Psoas muscle (tissue), 7 donors: ENCODE measurements at regions not wholly inside any gene's neighbourhood (a gene's known extent, or its start where the extent isn't known, plus 50 kb on each side); places are given as distances from the start of the nearest gene placed in this dataset.

Source experiments
- ATAC-seq, 4 donors: fragments of 200-7000 bp; cut with Tn5 transposase; one replicate each; pipeline ENCODE4 v1.9.1; 2020; ENCODE audit warnings: moderate library complexity in 3 of 4, mild to moderate bottlenecking in 2 of 4
- DNase-seq, 2 donors: peaks; one replicate each; pipeline ENCODE4 v3.0.0-alpha.2; 2020
- H3K27ac ChIP-seq: fragments of 200-600 bp; one replicate; pipeline ENCODE4 v1.8.0; 2022
- H3K27me3 ChIP-seq, 3 donors: fragments of 200-600 bp in 1 of 3; one replicate each; pipeline versions ENCODE4 v1.6.1 to v1.8.0; 2013 to 2022; ENCODE audit warnings: low read length in 2 of 3, mild to moderate bottlenecking in 2 of 3, moderate library complexity in 1 of 3; ENCODE audit not compliant: insufficient read depth in 3 of 3
- H3K36me3 ChIP-seq, 2 donors: fragments of 200-600 bp in 1 of 2; one replicate each; pipeline versions ENCODE4 v1.6.1 to v1.8.0; 2013 to 2022; ENCODE audit warnings: low read depth in 1 of 2, mild to moderate bottlenecking in 1 of 2, moderate library complexity in 1 of 2; ENCODE audit not compliant: insufficient read depth in 1 of 2
- H3K4me1 ChIP-seq: fragments of 200-600 bp; one replicate; pipeline ENCODE4 v1.8.0; 2022
- H3K4me3 ChIP-seq: fragments of 200-600 bp; one replicate; pipeline ENCODE4 v1.8.0; 2022; ENCODE audit warnings: mild to moderate bottlenecking
- H3K9me3 ChIP-seq: fragments of 200-600 bp; one replicate; pipeline ENCODE4 v1.8.0; 2022
- WGBS, 3 donors: extraction: QIAGEN DNeasy Blood & Tissue Kit; methylation state at CpG; one replicate each; pipeline versions ENCODE4 v1.1.6 to v1.1.7; 2013; 5-methylcytosine and 5-hydroxymethylcytosine counted together
- intact Hi-C, 2 donors: fragments of 100-400 bp; cut with DNase I; formaldehyde crosslinking; loops; one replicate each; pipeline versions ENCODE4 v1.11.0 to v1.14.2; 2022
- TF ChIP-seq, protein P1 (sequence below): fragments of 200-600 bp; IDR thresholded peaks from one replicate; pipeline ENCODE4 v1.8.0; 2022; ENCODE audit warnings: antibody characterized with exemption
- donor health status: healthy with polysubstance abuse.
- donor health status: DM: no; HTN: no; CAD: no; lungs with moderate emphysema.
- donor health status: Bipolar disorder and iron deficiency.
- donor health status: healthy.
- donor health status: DM: yes; HTN: yes; CAD: no.
- donor health status: DM: no; HTN: no; CAD: no.
- donor health status: DM: yes; HTN: yes; CAD: no.

DNA sequence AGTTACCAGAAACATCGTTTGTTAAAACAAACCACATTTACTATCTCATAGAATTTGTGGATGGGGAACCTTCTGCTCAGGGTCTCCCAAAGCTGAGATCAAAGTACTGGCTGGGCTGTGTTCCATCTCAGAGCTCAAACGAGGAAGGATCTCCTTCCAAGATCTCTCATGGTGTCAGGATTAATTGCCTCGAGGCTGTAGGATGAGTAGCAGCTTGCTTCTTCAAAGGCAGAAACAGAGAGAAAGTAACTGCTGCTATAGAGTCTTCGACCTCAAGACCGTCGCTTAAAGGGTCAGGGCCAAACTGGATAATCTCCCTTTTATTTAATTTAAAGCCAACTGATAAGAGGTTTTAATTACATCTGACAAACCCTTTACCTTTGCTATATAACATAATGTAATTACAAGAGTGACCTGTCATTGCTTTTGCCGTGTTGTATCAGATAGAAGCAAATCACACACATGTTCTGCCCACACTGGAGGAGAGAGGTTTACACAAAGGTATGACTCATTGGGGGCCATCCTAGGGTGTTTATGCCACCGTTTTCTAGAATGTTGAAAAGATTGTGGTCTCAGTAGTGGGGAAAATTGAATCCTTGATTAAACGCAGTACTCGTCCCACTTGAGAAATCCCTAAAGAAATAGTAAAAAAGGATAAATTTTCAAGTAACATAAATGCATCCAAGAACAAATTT lies 868.8 kb upstream of the TMEM132C start:
- intact Hi-C loops, result no loop called here
- peaks cover 0 to 4% (median 0%) of the 10 kb centered on the region in 3 donors for H3K27me3 ChIP-seq

DNA sequence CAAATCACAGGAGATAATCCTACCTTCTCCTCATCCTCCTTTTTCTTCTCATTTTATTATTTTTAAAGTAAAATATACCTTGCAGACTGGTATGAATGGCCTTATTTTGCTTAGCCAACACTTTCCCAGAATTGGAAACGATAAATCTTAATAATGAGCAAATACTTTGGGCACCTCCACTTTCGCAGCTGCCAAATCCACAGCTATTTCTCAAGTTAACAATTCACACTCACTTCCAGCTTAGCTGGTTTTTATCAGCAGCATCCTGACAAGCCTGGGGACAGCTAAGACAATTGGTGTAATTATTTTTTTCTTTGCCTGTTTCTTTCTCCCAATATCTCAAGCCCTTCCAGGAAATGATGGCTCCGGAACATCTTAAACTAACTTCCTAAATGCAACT lies 867.5 kb upstream of the TMEM132C start:
- no peaks in the 10 kb centered on the region for H3K9me3 ChIP-seq
- intact Hi-C loops, result no loop called here
- TF ChIP-seq, protein P1, sequence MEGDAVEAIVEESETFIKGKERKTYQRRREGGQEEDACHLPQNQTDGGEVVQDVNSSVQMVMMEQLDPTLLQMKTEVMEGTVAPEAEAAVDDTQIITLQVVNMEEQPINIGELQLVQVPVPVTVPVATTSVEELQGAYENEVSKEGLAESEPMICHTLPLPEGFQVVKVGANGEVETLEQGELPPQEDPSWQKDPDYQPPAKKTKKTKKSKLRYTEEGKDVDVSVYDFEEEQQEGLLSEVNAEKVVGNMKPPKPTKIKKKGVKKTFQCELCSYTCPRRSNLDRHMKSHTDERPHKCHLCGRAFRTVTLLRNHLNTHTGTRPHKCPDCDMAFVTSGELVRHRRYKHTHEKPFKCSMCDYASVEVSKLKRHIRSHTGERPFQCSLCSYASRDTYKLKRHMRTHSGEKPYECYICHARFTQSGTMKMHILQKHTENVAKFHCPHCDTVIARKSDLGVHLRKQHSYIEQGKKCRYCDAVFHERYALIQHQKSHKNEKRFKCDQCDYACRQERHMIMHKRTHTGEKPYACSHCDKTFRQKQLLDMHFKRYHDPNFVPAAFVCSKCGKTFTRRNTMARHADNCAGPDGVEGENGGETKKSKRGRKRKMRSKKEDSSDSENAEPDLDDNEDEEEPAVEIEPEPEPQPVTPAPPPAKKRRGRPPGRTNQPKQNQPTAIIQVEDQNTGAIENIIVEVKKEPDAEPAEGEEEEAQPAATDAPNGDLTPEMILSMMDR, result no peak
- H3K4me1 ChIP-seq, result no peaks in the 10 kb centered on the region
- H3K27me3 ChIP-seq, result peaks cover 0 to 4% (median 0%) of the 10 kb centered on the region in 3 donors
- H3K36me3 ChIP-seq, result no peaks in the 10 kb centered on the region
- H3K4me3 ChIP-seq, result no peak overlapping the region
- DNase-seq (no peak), ATAC-seq (no peak)
- H3K27ac ChIP-seq, result no peak overlapping the region
- 43 to 56% (median 45%) methylated on average over 3 of the region's 3 CpGs for WGBS, 3 donors

More for the DNA sequence above, 868.8 kb upstream of the TMEM132C start:
- H3K27ac ChIP-seq, result no peak overlapping the region
- H3K9me3 ChIP-seq, result no peaks in the 10 kb centered on the region
- H3K4me3 ChIP-seq, result no peak overlapping the region
- ATAC-seq (no peak), DNase-seq (no peak)
- H3K4me1 ChIP-seq, result no peaks in the 10 kb centered on the region
- TF ChIP-seq, protein P1, result no peak
- no peaks in the 10 kb centered on the region for H3K36me3 ChIP-seq
- 43 to 47% (median 47%) methylated on average over 10 of the region's 10 CpGs for WGBS, 3 donors

DNA sequence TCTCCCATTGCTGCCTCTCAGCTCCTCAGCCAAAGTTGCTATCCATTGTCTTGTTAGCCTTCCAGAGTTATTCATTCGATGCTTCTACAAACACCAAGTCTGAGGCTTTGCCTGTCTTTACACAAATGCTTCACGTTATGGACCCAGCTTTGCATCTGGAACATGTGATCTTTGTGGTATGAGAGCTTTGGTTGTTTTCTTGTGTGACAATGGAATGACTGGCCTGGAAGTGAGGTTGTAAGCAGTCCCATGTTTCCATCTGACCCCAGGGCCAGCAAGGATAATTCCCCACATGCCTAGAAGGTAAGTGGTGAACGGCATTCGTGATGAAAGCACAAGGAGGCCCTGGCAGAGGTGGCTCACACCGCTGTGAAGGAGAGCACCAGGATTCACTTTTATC lies 866.7 kb upstream of the TMEM132C start:
- Histone ChIP-seq H3K27me3 (peaks cover 0 to 4% (median 0%) of the 10 kb centered on the region in 3 donors), H3K4me1 (no peaks in the 10 kb centered on the region), H3K36me3 (no peaks in the 10 kb centered on the region), H3K27ac (no peak overlapping the region), H3K9me3 (no peaks in the 10 kb centered on the region), H3K4me3 (no peak overlapping the region)
- TF ChIP-seq, protein P1, result no peak
- no peak for ATAC-seq
- no peak for DNase-seq
- intact Hi-C loops, result no loop called here
- 58 to 72% (median 66%) methylated on average over 5 of the region's 5 CpGs for WGBS, 3 donors

DNA sequence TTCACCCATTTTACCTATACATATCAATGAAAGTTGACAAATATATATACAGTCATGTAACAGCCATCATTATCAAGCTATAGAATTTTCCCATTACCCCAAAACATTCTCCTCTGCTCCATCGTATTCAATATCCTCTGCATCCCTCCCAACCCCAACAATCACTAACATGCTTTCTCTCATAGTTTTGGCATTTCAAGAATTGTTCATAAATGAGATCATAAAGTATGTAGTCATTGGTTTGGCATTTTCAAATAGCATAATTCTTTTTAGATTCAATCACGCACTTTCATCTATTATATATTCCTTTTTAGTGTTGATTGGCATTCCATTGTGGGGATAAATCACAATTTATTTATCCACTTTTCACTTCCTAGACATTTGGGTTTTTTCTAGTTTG lies 866.0 kb upstream of the TMEM132C start:
- 23 to 35% (median 25%) methylated on average over 2 of the region's 2 CpGs for WGBS, 3 donors
- intact Hi-C loops, result no loop called here
- no peak for DNase-seq
- no peak for ATAC-seq
- H3K4me3 ChIP-seq, result no peak overlapping the region
- H3K4me1 ChIP-seq, result no peaks in the 10 kb centered on the region
- TF ChIP-seq, protein P1, result no peak
- H3K27me3 ChIP-seq, result peaks cover 0 to 4% (median 0%) of the 10 kb centered on the region in 3 donors
- H3K27ac ChIP-seq, result no peak overlapping the region
- no peaks in the 10 kb centered on the region for H3K36me3 ChIP-seq
- no peaks in the 10 kb centered on the region for H3K9me3 ChIP-seq

DNA sequence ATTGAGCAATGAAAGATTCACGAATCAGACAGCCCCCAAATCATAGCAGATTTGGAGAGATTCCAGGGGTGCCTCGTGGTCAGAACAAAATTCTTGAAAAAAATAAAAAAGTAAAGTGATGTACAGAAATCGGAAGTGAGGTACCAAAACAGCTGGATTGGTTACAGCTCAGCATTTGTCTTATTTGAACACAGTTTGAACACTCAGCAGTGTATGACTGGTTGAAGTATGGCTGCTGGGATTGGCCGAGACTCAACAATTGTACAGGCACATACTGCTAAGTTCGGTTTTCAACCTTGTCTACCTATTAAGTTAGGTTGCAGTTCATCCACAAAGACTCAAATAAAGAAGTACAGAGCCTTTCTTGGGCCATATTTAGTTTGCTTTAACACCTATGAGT lies 865.4 kb upstream of the TMEM132C start:
- H3K36me3 ChIP-seq, result no peaks in the 10 kb centered on the region
- ATAC-seq (no peak), DNase-seq (no peak)
- TF ChIP-seq, protein P1, result no peak
- 33 to 45% (median 42%) methylated on average over 5 of the region's 5 CpGs for WGBS, 3 donors
- intact Hi-C loops, result no loop called here
- peaks cover 0 to 4% (median 0%) of the 10 kb centered on the region in 3 donors for H3K27me3 ChIP-seq
- H3K4me3 ChIP-seq, result no peak overlapping the region
- no peaks in the 10 kb centered on the region for H3K4me1 ChIP-seq
- no peaks in the 10 kb centered on the region for H3K9me3 ChIP-seq
- H3K27ac ChIP-seq, result no peak overlapping the region
